GM21526 (cell line): ENCODE measurements at regions not wholly inside any gene's neighbourhood (a gene's known extent, or its start where the extent isn't known, plus 50 kb on each side); places are given as distances from the start of the nearest gene placed in this dataset.
"Not testable (repeated sequence)": the region's sequence is repeated elsewhere in the genome, so short reads cannot be mapped to it uniquely, and the experiment has no call there.

ENCODE experiments used
- ATAC-seq: cut with Tn5 transposase; IDR thresholded peaks from one replicate; pipeline ENCODE4 v1.9.1; 2021; ENCODE audit warnings: moderate library complexity; ENCODE audit not compliant: unreplicated experiment, low FRiP score

DNA sequence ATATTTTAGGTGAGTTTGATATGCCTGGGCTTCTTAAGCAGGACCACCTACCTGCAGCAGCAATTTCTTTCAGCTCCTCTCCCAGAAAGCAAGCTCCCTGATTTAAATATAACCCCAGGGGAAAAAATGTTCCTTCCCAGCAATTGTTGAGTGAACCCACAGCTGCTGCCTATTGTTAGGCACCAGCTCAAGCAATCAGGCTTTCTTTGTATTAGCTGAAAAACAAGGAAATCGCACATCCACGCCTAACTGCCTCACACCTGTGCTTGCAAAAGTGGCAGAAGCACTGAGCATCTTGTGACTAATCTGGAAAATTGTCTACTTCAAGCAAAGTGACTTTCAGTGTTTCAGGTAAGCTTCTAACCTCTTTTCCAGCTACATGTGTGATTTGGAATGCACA, 432.2 kb downstream of the SMARCA1 start:
- no peak for ATAC-seq

DNA sequence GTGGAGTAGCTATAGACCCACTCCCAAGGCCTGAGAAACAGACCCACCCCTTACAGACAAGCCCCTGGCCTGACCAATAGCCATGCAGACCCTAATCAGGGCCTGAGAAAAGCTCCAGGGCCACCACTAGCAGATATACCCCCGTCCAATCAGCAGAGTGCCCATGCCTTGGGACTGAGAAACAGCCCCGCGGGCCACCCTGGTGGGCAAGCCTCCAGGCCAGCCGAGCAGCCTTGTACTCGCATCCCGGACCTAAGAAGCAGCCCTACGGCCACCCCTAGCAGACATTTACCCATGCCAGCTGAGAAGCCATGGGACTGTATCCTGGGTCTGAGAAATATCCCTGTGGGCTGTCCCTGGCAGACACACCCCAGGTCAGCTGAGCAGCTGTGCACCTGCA, 436.5 kb downstream of the SMARCA1 start:
- ATAC-seq = no peak

DNA sequence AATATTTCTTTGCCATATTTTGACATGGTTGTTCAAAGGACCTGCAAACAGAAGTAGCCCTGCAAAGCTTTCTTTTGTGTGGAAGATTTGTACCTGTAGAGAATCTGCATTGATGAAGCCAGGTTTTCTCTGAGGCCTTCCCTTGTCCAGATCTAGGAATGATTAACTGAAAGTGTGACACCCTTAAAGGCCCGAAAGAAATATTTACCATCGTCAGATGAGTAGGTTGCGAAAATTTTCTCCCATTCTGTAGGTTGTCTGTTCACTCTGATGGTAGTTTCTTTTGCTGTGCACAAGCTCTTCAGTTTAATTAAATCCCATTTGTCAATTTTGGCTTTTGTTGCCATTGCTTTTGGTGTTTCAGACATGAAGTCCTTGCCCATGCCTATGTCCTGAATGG, 439.0 kb downstream of the SMARCA1 start:
- not testable (repeated sequence) for ATAC-seq

GRCh38 chrX:129077424-129078170, 445.7 kb downstream of the SMARCA1 start:
- ATAC-seq = no peak

- no peak for ATAC-seq
Measured at GRCh38 chrX:129071390-129071789, 451.9 kb downstream of the SMARCA1 start.

GRCh38 chrX:129065895-129066294, 457.4 kb downstream of the SMARCA1 start:
- ATAC-seq = no peak

DNA sequence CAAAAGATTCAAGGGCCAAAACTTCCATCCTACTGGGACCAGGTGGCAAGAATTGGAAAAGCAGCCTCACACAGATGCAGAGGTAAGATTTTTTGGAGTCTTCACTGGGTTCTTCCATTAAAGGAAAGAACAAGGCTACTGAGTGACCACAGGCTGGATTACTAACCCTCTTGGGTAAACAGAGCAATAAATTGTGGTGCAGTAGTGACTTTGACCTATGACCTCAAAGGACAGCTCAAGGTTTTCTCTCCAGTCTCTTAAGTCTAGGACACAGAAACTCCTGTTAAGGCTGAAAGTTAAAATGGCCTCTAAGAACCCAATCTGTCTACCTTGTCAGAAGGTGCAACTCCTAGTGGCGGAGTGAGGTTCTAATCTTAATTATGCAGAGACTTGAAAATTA, 464.9 kb downstream of the SMARCA1 start:
- no peak for ATAC-seq

GRCh38 chrX:129043138-129043537, 480.2 kb downstream of the SMARCA1 start:
- no peak for ATAC-seq

GRCh38 chrX:129041319-129041718, 482.0 kb downstream of the SMARCA1 start:
- no peak for ATAC-seq

DNA sequence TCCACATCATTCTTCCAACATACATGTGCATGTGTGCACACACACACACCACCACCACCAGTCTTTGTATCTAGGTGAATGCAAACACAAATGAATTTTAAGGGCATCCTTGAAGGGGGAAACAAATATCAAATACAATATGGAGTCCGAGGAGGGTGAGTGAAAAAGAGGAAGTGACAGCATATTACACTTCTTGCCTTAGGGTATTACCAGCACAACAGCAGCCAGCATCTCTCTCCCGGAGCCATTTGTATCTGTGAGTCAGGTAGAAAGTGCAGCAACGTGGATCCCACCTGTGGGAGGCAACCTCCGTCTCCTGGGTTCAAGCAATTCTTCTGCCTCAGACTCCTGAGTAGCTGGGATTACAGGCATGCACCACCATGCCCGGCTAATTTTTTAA, 483.2 kb downstream of the SMARCA1 start:
- ATAC-seq = no peak

DNA sequence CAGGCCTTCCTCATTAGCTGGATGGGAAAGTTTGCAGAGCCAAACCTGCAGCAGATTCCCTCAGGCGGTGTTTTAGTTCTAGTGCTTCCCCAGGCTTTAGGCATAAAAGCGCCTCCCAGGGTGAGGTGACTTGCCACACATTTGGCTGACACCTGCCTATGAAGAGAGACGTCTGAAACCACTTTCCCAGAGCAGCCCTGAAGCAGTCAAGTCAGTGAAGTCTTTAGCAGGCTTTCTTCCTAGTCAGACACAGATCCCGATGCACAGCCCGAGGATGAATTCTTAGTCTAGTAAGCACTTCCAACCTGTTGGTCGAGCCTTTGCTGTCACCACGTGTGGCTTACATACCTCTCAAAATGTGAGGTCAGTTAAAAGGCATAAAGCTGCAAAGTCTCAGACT, 484.1 kb downstream of the SMARCA1 start:
- no peak for ATAC-seq

- no peak for ATAC-seq
Measured at GRCh38 chrX:129037389-129037788, 485.9 kb downstream of the SMARCA1 start.

- ATAC-seq = no peak
Measured at GRCh38 chrX:129035180-129035579, 488.1 kb downstream of the SMARCA1 start.

DNA sequence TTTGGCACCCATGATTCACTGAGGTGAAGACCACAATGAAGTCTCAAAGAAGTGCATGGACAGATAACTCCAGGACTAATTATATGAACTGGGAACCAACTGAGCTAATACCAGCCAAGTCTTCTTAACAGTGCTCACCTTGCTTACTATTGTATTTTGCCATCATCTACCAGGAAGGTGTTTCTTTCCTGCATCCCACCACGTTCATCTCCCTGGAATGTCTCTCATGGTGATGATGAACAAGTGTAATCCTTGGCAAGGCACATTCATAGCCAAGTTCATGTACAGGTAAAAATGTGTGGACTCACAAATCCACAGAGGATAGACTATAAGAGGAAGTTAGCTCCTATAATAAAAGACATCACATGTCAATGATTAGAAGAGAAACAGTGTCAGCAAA, 489.1 kb downstream of the SMARCA1 start:
- ATAC-seq = no peak

DNA sequence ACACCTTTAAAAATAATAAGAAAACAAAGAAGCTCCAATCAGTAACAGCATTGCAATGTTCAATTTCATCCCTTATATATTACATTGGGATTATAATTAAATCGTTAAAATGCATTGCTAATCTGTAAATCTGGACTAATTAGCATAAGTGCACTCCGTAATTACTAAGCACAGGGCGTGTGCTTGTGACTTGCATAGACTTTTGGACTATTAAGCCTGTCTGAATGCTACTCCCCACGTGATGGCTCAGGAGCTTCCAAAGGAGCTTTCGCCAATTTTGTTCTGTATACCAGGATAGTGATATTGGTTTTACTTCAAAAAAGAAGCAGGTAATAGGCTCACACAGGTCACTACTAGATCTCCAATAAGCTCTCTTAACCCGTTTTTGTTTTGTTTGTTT, 497.1 kb downstream of the SMARCA1 start:
- no peak for ATAC-seq

- ATAC-seq = no peak
Measured at GRCh38 chrX:129025376-129025775, 497.9 kb downstream of the SMARCA1 start.

GRCh38 chrX:129019412-129019811, 503.9 kb downstream of the SMARCA1 start:
- no peak for ATAC-seq

DNA sequence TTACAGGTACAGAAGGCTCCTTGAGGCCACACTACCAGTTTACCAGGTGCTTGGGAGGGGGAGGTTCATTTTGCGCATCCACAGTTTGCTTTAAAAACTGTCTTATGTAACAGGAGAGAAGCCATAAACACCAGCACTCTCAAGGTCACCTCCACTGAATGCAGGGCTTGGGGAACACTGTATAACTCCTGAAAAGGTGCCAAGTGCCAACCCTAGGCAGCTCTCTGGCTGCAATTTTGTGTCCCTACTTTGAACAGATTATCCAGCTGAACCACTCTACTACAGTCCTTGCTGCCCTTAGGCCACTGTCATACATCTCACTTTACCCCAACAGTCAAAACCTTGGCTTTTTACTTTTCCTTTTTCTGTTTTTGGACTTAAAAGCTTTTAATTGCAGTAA, 507.9 kb downstream of the SMARCA1 start:
- ATAC-seq = no peak

GRCh38 chrX:129013574-129013973, 509.7 kb downstream of the SMARCA1 start:
- ATAC-seq = no peak

GRCh38 chrX:129007631-129008030, 515.7 kb downstream of the SMARCA1 start:
- ATAC-seq = no peak

DNA sequence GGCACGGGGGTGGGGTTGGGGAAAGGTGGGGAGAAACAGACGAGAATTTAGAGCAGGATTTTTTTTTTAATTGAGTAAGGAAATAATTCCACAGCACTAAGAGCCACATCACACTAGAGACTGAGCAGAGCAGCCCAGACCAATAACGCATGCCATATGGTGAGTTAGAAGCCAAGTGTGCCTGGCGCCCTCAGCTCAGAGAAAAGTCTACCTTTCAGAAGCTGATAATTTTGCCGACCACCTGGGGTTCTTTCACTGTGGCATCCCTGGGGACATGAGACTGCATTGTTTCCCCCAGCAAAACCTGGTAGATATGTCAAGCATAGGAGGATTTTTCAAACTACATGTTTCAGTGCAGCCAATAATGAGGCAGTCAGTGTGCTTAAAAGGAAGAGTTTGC, 516.8 kb downstream of the SMARCA1 start:
- no peak for ATAC-seq

DNA sequence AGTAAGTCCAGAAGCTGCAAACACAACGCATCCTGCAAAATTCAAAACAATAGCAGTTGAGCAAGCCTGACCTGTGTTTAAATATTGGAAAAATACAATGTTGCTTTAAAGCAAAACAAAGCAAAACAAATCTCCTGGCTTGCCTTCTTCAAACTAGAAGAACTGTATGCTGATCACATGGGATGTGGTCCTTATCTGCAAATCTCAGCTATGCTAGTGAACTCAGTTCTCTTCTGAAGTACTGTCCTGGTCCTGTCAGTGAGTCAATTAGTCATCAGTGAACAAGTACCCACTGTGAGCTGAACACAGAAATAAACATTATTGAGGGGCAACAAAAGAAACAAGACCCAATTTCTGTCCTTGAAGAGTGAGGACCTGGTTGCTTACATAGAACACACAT, 522.5 kb downstream of the SMARCA1 start:
- ATAC-seq = no peak

GRCh38 chrX:129000018-129000417, 523.3 kb downstream of the SMARCA1 start:
- no peak for ATAC-seq
